Kidney epithelial cell (primary cell): ENCODE measurements at regions not wholly inside any gene's neighbourhood (a gene's known extent, or its start where the extent isn't known, plus 50 kb on each side); places are given as distances from the start of the nearest gene placed in this dataset.
"Not testable (repeated sequence)": the region's sequence is repeated elsewhere in the genome, so short reads cannot be mapped to it uniquely, and the experiment has no call there.

Source experiments
- DNase-seq: peaks from one replicate; pipeline ENCODE4 v3.0.0-alpha.2; 2010; ENCODE audit warnings: low read depth
- H3K27me3 ChIP-seq: 2 replicates; pipeline ENCODE4 v1.6.0; 2011; ENCODE audit warnings: low read length; ENCODE audit not compliant: control insufficient read depth, insufficient read depth
- H3K36me3 ChIP-seq: 2 replicates; pipeline ENCODE4 v1.5.1; 2011; ENCODE audit warnings: low read length; ENCODE audit not compliant: control insufficient read depth, insufficient read depth
- H3K4me3 ChIP-seq: 2 replicates; pipeline ENCODE4 v1.5.1; 2011; ENCODE audit warnings: low read depth, mild to moderate bottlenecking, control low read depth, low read length
- CTCF ChIP-seq: IDR thresholded peaks from 2 replicates; pipeline ENCODE4 v1.5.1; 2011; ENCODE audit warnings: mild to moderate bottlenecking, moderate library complexity, low read length, control low read depth, inconsistent platforms; ENCODE audit not compliant: insufficient read depth, poor library complexity, severe bottlenecking

- H3K27me3 ChIP-seq = no peaks in the 10 kb centered on the region
- H3K36me3 ChIP-seq = no peaks in the 10 kb centered on the region
- DNase-seq = no peak
- no peak for TF ChIP-seq CTCF
- no peak overlapping the region for H3K4me3 ChIP-seq
These were observed 97.7 kb upstream of the KIF2A start for GRCh38 chr5:62208218-62208852.

- Histone ChIP-seq H3K27me3 (no peaks in the 10 kb centered on the region), H3K4me3 (no peak overlapping the region), H3K36me3 (no peaks in the 10 kb centered on the region)
- no peak for TF ChIP-seq CTCF
- DNase-seq = no peak
These were observed 94.6 kb upstream of the KIF2A start for GRCh38 chr5:62211405-62211804.

GRCh38 chr5:62212648-62213047 lies 93.4 kb upstream of the KIF2A start:
- H3K27me3 ChIP-seq = no peaks in the 10 kb centered on the region
- no peak for DNase-seq
- no peaks in the 10 kb centered on the region for H3K36me3 ChIP-seq
- TF ChIP-seq CTCF = no peak
- no peak overlapping the region for H3K4me3 ChIP-seq

GRCh38 chr5:62214701-62215100 lies 91.3 kb upstream of the KIF2A start:
- H3K36me3 ChIP-seq = no peaks in the 10 kb centered on the region
- TF ChIP-seq CTCF = no peak
- H3K4me3 ChIP-seq = no peak overlapping the region
- no peaks in the 10 kb centered on the region for H3K27me3 ChIP-seq
- no peak for DNase-seq

- not testable (repeated sequence) for H3K27me3 ChIP-seq, H3K36me3 ChIP-seq, DNase-seq, H3K4me3 ChIP-seq
These were observed 89.4 kb upstream of the KIF2A start for GRCh38 chr5:62216603-62217002.

- DNase-seq, H3K4me3 ChIP-seq, H3K36me3 ChIP-seq, H3K27me3 ChIP-seq: not testable (repeated sequence)
These were observed 88.9 kb upstream of the KIF2A start for GRCh38 chr5:62217095-62217494.

- H3K36me3 ChIP-seq, H3K27me3 ChIP-seq, DNase-seq, H3K4me3 ChIP-seq: not testable (repeated sequence)
These were observed 87.1 kb upstream of the KIF2A start for GRCh38 chr5:62218860-62219259.

GRCh38 chr5:62221881-62222280 lies 84.1 kb upstream of the KIF2A start:
- DNase-seq, H3K4me3 ChIP-seq, H3K27me3 ChIP-seq, H3K36me3 ChIP-seq: not testable (repeated sequence)

GRCh38 chr5:62222305-62222704 lies 83.7 kb upstream of the KIF2A start:
- H3K27me3 ChIP-seq, H3K4me3 ChIP-seq, H3K36me3 ChIP-seq, DNase-seq: not testable (repeated sequence)
